Esophagus muscularis mucosa (tissue), 4 donors: ENCODE measurements at regions not wholly inside any gene's neighbourhood (a gene's known extent, or its start where the extent isn't known, plus 50 kb on each side); places are given as distances from the start of the nearest gene placed in this dataset.

Experiments
- CTCF ChIP-seq, 3 experiments: fragments of 200-600 bp in 2 of 3; fragments of 450-650 bp in 1 of 3; sonication (generic) in 2 of 3; IDR thresholded peaks; one replicate each; pipeline ENCODE4 v1.5.1; 2017 to 2019; ENCODE audit warnings: antibody characterized with exemption in 3 of 3, mild to moderate bottlenecking in 2 of 3, moderate library complexity in 1 of 3
- EP300 ChIP-seq: sonication (generic); formaldehyde crosslinking; IDR thresholded peaks from one replicate; pipeline ENCODE4 v1.6.1; 2017; ENCODE audit warnings: antibody characterized with exemption
- POLR2A ChIP-seq: fragments of 450-650 bp; IDR thresholded peaks from one replicate; pipeline ENCODE4 v1.6.1; 2017; ENCODE audit warnings: antibody characterized with exemption, moderate library complexity, mild to moderate bottlenecking, low read depth
- POLR2AphosphoS5 ChIP-seq, 2 donors: sonication (generic); formaldehyde crosslinking; IDR thresholded peaks; one replicate each; pipeline ENCODE4 v1.6.1; 2017; ENCODE audit warnings: antibody characterized with exemption in 2 of 2

- TF ChIP-seq CTCF (IDR thresholded peaks at IDR 0.05) (no peak), POLR2A (no peak), EP300 (no peak), POLR2AphosphoS5 (IDR thresholded peaks at IDR 0.05) (no peak)
Measured at GRCh38 chr3:31075471-31075870, 181.0 kb upstream of the GADL1 start.
